SK-N-SH treated with all-trans-retinoic acid at 6 μM for 48 hours (cell line): ENCODE measurements at regions not wholly inside any gene's neighbourhood (a gene's known extent, or its start where the extent isn't known, plus 50 kb on each side); places are given as distances from the start of the nearest gene placed in this dataset.

Source experiments
- ATAC-seq: fragments of 200-7000 bp; cut with Tn5 transposase; 3 replicates; pipeline ENCODE4 v1.9.1; 2020; ENCODE audit warnings: mild to moderate bottlenecking, moderate library complexity
- ARNTL ChIP-seq: fragments of 450-650 bp; formaldehyde crosslinking; IDR thresholded peaks from 2 replicates; pipeline ENCODE4 v1.5.0; 2020; ENCODE audit warnings: low read depth, mild to moderate bottlenecking, moderate library complexity, borderline replicate concordance
- BACH2 ChIP-seq: fragments of 250-450 bp; sonication (Bioruptor Pico); IDR thresholded peaks from 2 replicates; pipeline ENCODE4 v1.9.0; 2021; ENCODE audit warnings: mild to moderate bottlenecking, borderline replicate concordance
- CSDC2 ChIP-seq: fragments of 250-450 bp; sonication (Bioruptor Pico); IDR thresholded peaks from 2 replicates; pipeline ENCODE4 v1.5.0; 2020; ENCODE audit warnings: mild to moderate bottlenecking, moderate library complexity
- GLIS3 ChIP-seq: fragments of 250-450 bp; sonication (Bioruptor Pico); IDR thresholded peaks from 2 replicates; pipeline ENCODE4 v1.5.0; 2020; ENCODE audit warnings: mild to moderate bottlenecking, moderate library complexity
- ISL1 ChIP-seq: fragments of 250-450 bp; sonication (Bioruptor Pico); IDR thresholded peaks from 2 replicates; pipeline ENCODE4 v2.1.2; 2022; ENCODE audit warnings: mild to moderate bottlenecking, moderate library complexity
- PPARA ChIP-seq: fragments of 250-450 bp; sonication (Bioruptor Pico); IDR thresholded peaks from 2 replicates; pipeline ENCODE4 v1.5.0; 2020; ENCODE audit warnings: mild to moderate bottlenecking, borderline replicate concordance
- RARB ChIP-seq: fragments of 250-450 bp; sonication (Bioruptor Pico); IDR thresholded peaks from 2 replicates; pipeline ENCODE4 v1.8.0; 2021; ENCODE audit warnings: mild to moderate bottlenecking, moderate library complexity
- SNAI2 ChIP-seq: fragments of 250-450 bp; sonication (Bioruptor Pico); IDR thresholded peaks from 2 replicates; pipeline ENCODE4 v1.5.0; 2020; ENCODE audit warnings: mild to moderate bottlenecking, moderate library complexity
- TCF4 ChIP-seq: fragments of 250-450 bp; sonication (Bioruptor Pico); IDR thresholded peaks from 2 replicates; pipeline ENCODE4 v1.8.0; 2021; ENCODE audit warnings: mild to moderate bottlenecking, moderate library complexity, borderline replicate concordance
- ZC3H10 ChIP-seq: fragments of 250-450 bp; sonication (Bioruptor Pico); IDR thresholded peaks from 2 replicates; pipeline ENCODE4 v1.5.1; 2021; ENCODE audit warnings: mild to moderate bottlenecking, moderate library complexity
- ZFP3 ChIP-seq: fragments of 250-450 bp; sonication (Bioruptor Pico); IDR thresholded peaks from 2 replicates; pipeline ENCODE4 v1.5.0; 2020; ENCODE audit warnings: mild to moderate bottlenecking, moderate library complexity
- ZFP30 ChIP-seq: fragments of 450-650 bp; formaldehyde crosslinking; IDR thresholded peaks from 2 replicates; pipeline ENCODE4 v1.5.0; 2022; ENCODE audit warnings: mild to moderate bottlenecking, moderate library complexity
- ZNF565 ChIP-seq: fragments of 450-650 bp; formaldehyde crosslinking; conservative IDR thresholded peaks from 2 replicates; pipeline ENCODE4 v1.5.0; 2020; ENCODE audit warnings: low read depth, mild to moderate bottlenecking, moderate library complexity
- ZNF70 ChIP-seq: fragments of 450-650 bp; formaldehyde crosslinking; IDR thresholded peaks from 2 replicates; pipeline ENCODE4 v1.5.0; 2020; ENCODE audit warnings: mild to moderate bottlenecking, moderate library complexity
- ZNF8 ChIP-seq: fragments of 450-650 bp; formaldehyde crosslinking; IDR thresholded peaks from 2 replicates; pipeline ENCODE4 v1.5.0; 2020; ENCODE audit warnings: mild to moderate bottlenecking, moderate library complexity
- TF ChIP-seq, protein P1 (sequence below): fragments of 250-450 bp; sonication (Bioruptor Pico); IDR thresholded peaks from 2 replicates; pipeline ENCODE4 v1.5.1; 2020; ENCODE audit warnings: low read depth, mild to moderate bottlenecking, moderate library complexity
- TF ChIP-seq, protein P2 (sequence below): fragments of 250-450 bp; sonication (Bioruptor Pico); IDR thresholded peaks from 2 replicates; pipeline ENCODE4 v1.8.0; 2021; ENCODE audit warnings: low read depth, mild to moderate bottlenecking, moderate library complexity, borderline replicate concordance
- TF ChIP-seq, protein P3 (sequence below): fragments of 250-450 bp; sonication (Bioruptor Pico); IDR thresholded peaks from 2 replicates; pipeline ENCODE4 v1.5.1; 2021; ENCODE audit warnings: mild to moderate bottlenecking, moderate library complexity
- TF ChIP-seq, protein P4 (sequence below): fragments of 250-450 bp; sonication (Bioruptor Pico); IDR thresholded peaks from 2 replicates; pipeline ENCODE4 v1.8.0; 2020; ENCODE audit warnings: mild to moderate bottlenecking, moderate library complexity, borderline replicate concordance
- TF ChIP-seq, protein P5 (sequence below): fragments of 250-450 bp; sonication (Bioruptor Pico); IDR thresholded peaks from 2 replicates; pipeline ENCODE4 v1.5.0; 2020; ENCODE audit warnings: mild to moderate bottlenecking, moderate library complexity

DNA sequence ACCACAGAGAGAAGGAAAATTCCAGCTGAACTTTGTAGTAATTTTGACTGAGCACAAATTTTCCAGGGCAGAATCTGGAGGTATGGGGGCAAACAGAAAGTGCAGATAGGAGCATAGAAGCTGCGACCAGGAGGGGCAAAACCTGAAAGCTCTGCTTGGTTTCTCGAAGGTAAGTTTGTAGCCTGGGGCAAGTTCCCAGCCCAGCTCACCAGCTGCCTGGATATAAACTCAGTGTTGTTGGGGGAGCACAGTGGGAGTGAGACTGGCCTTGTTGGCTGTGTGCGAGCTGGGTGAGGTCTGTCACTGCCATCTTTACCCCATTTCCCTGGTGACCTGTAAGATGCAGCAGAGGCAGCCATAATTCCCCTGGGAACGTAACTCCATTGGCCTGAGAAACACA, 213.5 kb upstream of the POF1B start:
- TF ChIP-seq ZNF70 (no peak), ZFP30 (no peak), RARB (no peak), TCF4 (no peak), CSDC2 (CRISPR knock-in tag) (no peak), PPARA (no peak), SNAI2 (no peak), BACH2 (CRISPR knock-in tag) (no peak), ZNF8 (CRISPR knock-in tag) (no peak), GLIS3 (CRISPR knock-in tag) (no peak), ZC3H10 (CRISPR knock-in tag) (no peak), ZNF565 (CRISPR knock-in tag) (no peak), ISL1 (CRISPR knock-in tag) (no peak)
- TF ChIP-seq, protein P1, sequence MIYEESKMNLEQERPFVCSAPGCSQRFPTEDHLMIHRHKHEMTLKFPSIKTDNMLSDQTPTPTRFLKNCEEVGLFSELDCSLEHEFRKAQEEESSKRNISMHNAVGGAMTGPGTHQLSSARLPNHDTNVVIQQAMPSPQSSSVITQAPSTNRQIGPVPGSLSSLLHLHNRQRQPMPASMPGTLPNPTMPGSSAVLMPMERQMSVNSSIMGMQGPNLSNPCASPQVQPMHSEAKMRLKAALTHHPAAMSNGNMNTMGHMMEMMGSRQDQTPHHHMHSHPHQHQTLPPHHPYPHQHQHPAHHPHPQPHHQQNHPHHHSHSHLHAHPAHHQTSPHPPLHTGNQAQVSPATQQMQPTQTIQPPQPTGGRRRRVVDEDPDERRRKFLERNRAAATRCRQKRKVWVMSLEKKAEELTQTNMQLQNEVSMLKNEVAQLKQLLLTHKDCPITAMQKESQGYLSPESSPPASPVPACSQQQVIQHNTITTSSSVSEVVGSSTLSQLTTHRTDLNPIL (CRISPR knock-in tag), result no peak
- TF ChIP-seq, protein P2, sequence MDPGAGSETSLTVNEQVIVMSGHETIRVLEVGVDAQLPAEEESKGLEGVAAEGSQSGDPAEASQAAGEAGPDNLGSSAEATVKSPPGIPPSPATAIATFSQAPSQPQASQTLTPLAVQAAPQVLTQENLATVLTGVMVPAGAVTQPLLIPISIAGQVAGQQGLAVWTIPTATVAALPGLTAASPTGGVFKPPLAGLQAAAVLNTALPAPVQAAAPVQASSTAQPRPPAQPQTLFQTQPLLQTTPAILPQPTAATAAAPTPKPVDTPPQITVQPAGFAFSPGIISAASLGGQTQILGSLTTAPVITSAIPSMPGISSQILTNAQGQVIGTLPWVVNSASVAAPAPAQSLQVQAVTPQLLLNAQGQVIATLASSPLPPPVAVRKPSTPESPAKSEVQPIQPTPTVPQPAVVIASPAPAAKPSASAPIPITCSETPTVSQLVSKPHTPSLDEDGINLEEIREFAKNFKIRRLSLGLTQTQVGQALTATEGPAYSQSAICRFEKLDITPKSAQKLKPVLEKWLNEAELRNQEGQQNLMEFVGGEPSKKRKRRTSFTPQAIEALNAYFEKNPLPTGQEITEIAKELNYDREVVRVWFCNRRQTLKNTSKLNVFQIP (CRISPR knock-in tag), result no peak
- TF ChIP-seq, protein P3, sequence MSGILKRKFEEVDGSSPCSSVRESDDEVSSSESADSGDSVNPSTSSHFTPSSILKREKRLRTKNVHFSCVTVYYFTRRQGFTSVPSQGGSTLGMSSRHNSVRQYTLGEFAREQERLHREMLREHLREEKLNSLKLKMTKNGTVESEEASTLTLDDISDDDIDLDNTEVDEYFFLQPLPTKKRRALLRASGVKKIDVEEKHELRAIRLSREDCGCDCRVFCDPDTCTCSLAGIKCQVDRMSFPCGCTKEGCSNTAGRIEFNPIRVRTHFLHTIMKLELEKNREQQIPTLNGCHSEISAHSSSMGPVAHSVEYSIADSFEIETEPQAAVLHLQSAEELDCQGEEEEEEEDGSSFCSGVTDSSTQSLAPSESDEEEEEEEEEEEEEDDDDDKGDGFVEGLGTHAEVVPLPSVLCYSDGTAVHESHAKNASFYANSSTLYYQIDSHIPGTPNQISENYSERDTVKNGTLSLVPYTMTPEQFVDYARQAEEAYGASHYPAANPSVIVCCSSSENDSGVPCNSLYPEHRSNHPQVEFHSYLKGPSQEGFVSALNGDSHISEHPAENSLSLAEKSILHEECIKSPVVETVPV (CRISPR knock-in tag), result no peak
- TF ChIP-seq, protein P4, sequence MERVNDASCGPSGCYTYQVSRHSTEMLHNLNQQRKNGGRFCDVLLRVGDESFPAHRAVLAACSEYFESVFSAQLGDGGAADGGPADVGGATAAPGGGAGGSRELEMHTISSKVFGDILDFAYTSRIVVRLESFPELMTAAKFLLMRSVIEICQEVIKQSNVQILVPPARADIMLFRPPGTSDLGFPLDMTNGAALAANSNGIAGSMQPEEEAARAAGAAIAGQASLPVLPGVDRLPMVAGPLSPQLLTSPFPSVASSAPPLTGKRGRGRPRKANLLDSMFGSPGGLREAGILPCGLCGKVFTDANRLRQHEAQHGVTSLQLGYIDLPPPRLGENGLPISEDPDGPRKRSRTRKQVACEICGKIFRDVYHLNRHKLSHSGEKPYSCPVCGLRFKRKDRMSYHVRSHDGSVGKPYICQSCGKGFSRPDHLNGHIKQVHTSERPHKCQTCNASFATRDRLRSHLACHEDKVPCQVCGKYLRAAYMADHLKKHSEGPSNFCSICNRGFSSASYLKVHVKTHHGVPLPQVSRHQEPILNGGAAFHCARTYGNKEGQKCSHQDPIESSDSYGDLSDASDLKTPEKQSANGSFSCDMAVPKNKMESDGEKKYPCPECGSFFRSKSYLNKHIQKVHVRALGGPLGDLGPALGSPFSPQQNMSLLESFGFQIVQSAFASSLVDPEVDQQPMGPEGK (CRISPR knock-in tag), result no peak

DNA sequence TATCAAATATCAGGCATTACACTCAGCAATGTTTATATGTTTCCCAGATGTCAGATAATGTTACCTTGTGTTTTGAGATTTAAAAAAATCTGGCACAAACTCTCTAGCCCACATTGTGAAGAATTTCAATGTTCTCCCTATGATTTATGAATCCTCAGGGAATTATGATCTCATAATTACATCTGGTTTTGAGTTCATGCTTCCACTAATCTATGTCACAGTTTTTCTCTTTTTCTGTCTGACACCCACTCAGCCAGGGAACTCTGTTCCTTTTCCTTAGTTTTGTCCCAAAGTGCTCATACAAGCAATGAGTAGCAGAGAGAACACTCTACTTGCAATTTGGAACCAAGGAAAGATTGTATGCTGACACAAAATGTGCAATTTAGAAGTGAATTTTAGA, 212.1 kb upstream of the POF1B start:
- no peak for ATAC-seq
- TF ChIP-seq, protein P5, sequence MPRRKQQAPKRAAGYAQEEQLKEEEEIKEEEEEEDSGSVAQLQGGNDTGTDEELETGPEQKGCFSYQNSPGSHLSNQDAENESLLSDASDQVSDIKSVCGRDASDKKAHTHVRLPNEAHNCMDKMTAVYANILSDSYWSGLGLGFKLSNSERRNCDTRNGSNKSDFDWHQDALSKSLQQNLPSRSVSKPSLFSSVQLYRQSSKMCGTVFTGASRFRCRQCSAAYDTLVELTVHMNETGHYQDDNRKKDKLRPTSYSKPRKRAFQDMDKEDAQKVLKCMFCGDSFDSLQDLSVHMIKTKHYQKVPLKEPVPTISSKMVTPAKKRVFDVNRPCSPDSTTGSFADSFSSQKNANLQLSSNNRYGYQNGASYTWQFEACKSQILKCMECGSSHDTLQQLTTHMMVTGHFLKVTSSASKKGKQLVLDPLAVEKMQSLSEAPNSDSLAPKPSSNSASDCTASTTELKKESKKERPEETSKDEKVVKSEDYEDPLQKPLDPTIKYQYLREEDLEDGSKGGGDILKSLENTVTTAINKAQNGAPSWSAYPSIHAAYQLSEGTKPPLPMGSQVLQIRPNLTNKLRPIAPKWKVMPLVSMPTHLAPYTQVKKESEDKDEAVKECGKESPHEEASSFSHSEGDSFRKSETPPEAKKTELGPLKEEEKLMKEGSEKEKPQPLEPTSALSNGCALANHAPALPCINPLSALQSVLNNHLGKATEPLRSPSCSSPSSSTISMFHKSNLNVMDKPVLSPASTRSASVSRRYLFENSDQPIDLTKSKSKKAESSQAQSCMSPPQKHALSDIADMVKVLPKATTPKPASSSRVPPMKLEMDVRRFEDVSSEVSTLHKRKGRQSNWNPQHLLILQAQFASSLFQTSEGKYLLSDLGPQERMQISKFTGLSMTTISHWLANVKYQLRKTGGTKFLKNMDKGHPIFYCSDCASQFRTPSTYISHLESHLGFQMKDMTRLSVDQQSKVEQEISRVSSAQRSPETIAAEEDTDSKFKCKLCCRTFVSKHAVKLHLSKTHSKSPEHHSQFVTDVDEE (CRISPR knock-in tag), result no peak
- TF ChIP-seq, protein P4 (CRISPR knock-in tag), result no peak
- TF ChIP-seq ZNF70, result no peak
- no peak for TF ChIP-seq RARB
- TF ChIP-seq, protein P1 (CRISPR knock-in tag), result no peak
- no peak for TF ChIP-seq ISL1 (CRISPR knock-in tag)
- no peak for TF ChIP-seq ZFP30
- no peak for TF ChIP-seq ZC3H10 (CRISPR knock-in tag)
- TF ChIP-seq ZFP3 (CRISPR knock-in tag), result no peak
- TF ChIP-seq GLIS3 (CRISPR knock-in tag), result no peak
- no peak for TF ChIP-seq TCF4
- TF ChIP-seq, protein P2 (CRISPR knock-in tag), result no peak
- TF ChIP-seq ARNTL, result no peak
- no peak for TF ChIP-seq SNAI2
- no peak for TF ChIP-seq CSDC2 (CRISPR knock-in tag)
- TF ChIP-seq, all 23 proteins: peak for 0

More for the DNA sequence above, 213.5 kb upstream of the POF1B start:
- ATAC-seq, result no peak
